ENCODE measurements at regions not wholly inside any gene's neighbourhood (a gene's known extent, or its start where the extent isn't known, plus 50 kb on each side); places are given as distances from the start of the nearest gene placed in this dataset.
"Not testable (repeated sequence)": the region's sequence is repeated elsewhere in the genome, so short reads cannot be mapped to it uniquely, and the experiment has no call there.

DNA sequence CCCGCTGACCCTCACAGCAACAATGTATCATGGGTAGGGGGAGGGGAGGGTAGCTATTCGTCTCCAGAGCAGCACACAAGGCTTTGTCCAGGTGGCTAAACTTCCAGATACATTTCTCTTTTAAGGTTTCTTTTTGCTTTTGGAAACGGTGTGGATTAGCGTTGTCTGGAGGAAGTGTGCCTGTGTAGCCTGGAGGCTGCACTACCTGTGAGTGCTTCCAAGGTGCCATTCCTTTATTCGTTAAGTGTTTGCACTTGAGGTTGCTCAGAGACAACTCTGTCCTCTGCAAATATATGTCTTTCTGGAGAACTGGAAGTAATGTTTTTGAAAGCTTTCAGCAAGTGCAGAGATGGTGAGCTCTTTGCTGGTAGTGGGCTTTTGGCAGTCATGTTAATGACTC, 53.1 kb downstream of the HSFY1 start:
- H3K27ac Mint-ChIP-seq; H3K36me3 Mint-ChIP-seq; ATAC-seq; DNase-seq (ENCODE audit: low spot score in 2 of 2); H3K4me1 Mint-ChIP-seq; H3K9me3 Mint-ChIP-seq; H3K4me3 Mint-ChIP-seq: not testable (repeated sequence)

DNA sequence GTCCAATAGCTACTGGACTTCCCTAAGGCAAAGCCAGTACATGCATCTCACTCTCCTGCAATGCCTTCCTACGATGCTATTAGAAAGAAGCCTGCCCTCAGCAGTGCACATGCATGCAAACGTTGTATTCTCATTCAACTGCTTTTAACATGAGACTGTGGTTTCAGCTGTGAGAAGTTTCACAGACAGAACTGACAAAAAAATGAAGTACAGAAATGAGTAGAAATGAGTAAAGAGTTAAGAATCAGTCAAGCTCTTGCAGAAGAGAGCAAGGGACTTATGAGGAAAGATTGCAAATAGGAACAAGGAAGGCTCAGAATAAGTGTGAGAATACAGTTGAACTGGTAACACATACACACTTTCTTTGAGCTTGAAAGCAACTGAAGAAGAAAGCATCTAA, 54.8 kb downstream of the HSFY1 start:
- ATAC-seq = peak; percentile 55
- H3K27ac Mint-ChIP-seq; H3K4me3 Mint-ChIP-seq; H3K36me3 Mint-ChIP-seq; H3K9me3 Mint-ChIP-seq; H3K4me1 Mint-ChIP-seq; DNase-seq (ENCODE audit: low spot score in 2 of 2): not testable (repeated sequence)

DNA sequence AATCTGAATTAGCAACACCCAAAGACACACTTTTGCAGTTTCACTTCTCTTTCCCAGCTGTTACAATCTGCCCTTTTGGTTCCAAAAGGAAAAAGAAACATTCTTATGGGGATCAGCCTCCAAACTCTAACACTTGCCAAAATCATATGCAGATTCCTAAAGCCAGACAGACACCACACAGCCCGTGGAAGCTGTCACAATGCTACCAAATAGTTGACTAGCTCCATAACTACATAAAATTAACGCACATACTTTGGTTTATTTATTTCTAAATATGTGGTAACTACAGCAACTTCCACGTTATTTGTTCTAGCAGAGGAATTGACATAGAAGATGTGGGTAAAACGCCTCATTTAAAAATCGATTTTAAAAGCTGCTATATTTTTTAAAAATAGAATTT, 59.7 kb downstream of the HSFY1 start:
- not testable (repeated sequence) for DNase-seq (ENCODE audit: low spot score in 2 of 2); H3K27ac Mint-ChIP-seq; H3K4me3 Mint-ChIP-seq; H3K4me1 Mint-ChIP-seq; ATAC-seq; H3K9me3 Mint-ChIP-seq; H3K36me3 Mint-ChIP-seq

DNA sequence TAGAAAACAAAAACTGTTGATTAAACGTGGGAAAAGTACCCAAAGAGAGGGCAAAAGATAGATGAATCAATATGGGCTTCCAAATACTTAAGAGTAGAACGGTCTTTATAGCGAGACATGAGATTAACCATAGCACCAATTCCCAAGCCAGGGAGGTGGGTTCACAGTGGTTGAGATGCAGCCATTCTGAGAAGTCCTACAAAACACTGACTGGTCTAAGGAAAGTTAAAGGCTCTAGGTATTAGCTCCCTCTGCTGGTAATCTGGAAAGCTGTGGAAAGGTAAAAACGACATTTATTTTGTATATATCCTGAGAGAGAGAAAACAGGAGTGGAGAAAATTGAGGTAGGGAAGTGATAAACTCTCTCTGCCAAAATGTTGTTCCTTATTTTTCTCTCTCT, 61.7 kb downstream of the HSFY1 start:
- H3K4me1 Mint-ChIP-seq; H3K36me3 Mint-ChIP-seq; ATAC-seq; H3K27ac Mint-ChIP-seq; DNase-seq (ENCODE audit: low spot score in 2 of 2); H3K4me3 Mint-ChIP-seq; H3K9me3 Mint-ChIP-seq: not testable (repeated sequence)

DNA sequence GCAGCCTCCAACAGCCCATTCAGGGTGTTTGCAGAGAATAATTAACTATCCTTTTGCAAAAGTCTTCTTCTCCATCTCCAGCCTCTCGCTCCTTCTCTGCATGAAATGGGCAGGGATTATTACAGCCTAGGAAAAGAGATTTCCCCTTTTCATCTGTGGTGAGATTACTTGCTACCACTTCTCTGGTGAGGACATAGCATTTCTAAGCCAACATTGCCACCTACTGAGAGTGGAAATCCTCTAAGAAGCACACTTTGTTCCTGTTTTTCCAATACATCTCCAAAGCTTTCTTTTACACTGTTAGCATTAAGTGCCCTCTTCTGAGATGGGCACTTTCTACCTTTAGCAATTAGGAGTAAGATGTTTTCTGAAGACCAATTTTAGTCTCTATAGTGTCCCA, 69.3 kb downstream of the HSFY1 start:
- DNase-seq (ENCODE audit: low spot score in 2 of 2); H3K9me3 Mint-ChIP-seq; H3K36me3 Mint-ChIP-seq; H3K4me1 Mint-ChIP-seq; H3K27ac Mint-ChIP-seq; ATAC-seq; H3K4me3 Mint-ChIP-seq: not testable (repeated sequence)

DNA sequence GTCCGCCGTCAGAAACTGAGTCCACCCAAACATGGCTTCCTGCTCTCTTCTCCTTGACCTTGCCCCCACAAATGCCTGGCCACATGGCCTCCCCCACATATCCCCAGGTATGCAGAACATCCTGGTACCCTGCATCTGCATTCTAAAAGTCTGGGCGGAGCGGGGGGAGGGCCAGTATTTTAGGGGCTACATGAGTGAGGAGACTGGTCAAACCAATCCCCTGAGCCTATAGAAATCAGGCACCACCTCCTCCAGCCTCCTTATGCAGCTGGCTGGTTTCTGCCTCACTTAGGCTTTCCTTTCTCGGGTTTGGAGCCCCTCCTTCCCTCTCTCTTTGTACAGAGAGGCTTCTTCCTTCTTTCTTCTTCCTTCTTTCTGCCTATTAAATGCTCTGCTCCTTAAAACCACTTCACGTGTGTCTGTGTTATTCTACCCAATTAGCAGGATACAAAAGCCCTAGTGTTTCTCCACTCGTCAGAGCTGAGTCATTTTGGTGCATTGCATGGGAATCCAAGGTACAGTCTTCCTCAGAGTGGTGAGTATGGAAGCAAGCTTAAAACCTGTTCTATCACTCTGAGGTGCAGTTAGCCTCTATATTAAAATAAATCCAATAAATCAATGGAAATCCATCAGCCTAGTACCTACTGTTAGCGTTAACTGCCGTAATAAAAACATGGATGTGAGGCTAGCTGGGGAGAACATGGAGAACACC, 83.4 kb downstream of the HSFY1 start:
- ATAC-seq; H3K27ac Mint-ChIP-seq; H3K36me3 Mint-ChIP-seq; H3K9me3 Mint-ChIP-seq; H3K4me1 Mint-ChIP-seq; DNase-seq (ENCODE audit: low spot score in 2 of 2); H3K4me3 Mint-ChIP-seq: not testable (repeated sequence)

DNA sequence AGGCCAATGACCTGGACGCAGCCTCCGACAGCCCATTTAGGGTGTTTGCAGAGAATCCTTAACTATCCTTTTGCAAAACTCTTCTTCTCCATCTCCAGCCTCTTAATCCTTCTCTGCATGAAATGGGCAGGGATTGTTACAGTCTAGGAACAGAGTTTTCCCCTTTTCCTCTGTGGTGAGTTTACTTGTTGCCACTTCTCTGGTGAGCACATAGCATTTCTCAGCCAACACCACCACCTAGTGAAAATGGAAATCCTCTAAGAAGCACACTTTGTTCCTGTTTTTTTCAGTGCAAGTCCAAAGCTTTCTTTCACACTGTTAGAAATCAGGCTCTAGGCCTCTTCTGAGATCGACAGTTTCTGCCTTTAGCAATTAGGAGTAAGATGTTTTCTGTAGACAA, 84.1 kb downstream of the HSFY1 start:
- H3K4me1 Mint-ChIP-seq; ATAC-seq; H3K4me3 Mint-ChIP-seq; H3K27ac Mint-ChIP-seq; H3K9me3 Mint-ChIP-seq; DNase-seq (ENCODE audit: low spot score in 2 of 2); H3K36me3 Mint-ChIP-seq: not testable (repeated sequence)

DNA sequence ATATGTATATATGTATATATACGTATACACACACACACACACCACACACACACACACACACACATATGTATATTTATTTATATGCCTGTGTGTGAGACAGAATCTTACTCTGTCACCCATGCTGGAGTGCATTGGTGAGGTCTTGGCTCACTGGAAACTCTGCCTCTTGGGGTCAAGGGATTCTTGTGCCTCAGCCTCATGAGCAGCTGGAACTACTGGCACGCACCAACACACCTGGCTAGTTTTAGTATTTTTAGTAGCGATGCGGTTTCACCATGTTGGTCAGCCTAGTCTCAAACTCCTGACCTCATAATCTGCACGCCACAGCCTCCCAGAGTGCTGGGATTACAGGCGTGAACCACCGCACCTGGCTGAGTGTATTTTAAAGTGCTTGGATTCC, 85.1 kb downstream of the HSFY1 start:
- H3K4me1 Mint-ChIP-seq; H3K27ac Mint-ChIP-seq; H3K4me3 Mint-ChIP-seq; H3K36me3 Mint-ChIP-seq; ATAC-seq; H3K9me3 Mint-ChIP-seq; DNase-seq (ENCODE audit: low spot score in 2 of 2): not testable (repeated sequence)

DNA sequence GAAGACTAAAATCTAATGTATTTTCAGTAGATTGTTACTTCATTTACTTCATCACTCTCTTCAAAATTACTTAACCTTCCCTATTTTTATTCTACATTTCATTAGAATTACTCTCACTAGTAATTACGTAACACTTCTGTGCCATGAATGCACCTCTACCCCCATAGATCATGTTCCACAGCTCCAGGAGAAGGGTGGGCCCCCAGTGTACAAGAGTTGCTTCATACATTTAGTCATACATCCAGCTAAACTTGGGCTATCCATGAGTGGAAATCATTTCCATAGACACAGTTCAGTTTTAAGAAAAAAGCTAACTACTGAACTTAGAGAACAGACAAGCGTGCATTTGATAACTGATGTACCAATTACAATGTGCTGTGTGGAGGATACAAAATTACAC, 104.2 kb downstream of the HSFY1 start:
- no peak overlapping the region for H3K4me3 Mint-ChIP-seq
- no peak overlapping the region for H3K27ac Mint-ChIP-seq
- H3K4me1 Mint-ChIP-seq = no peaks in the 10 kb centered on the region
- no peak for DNase-seq (ENCODE audit: low spot score in 2 of 2)
- no peaks in the 10 kb centered on the region for H3K36me3 Mint-ChIP-seq
- no peaks in the 10 kb centered on the region for H3K9me3 Mint-ChIP-seq
- ATAC-seq = no peak

DNA sequence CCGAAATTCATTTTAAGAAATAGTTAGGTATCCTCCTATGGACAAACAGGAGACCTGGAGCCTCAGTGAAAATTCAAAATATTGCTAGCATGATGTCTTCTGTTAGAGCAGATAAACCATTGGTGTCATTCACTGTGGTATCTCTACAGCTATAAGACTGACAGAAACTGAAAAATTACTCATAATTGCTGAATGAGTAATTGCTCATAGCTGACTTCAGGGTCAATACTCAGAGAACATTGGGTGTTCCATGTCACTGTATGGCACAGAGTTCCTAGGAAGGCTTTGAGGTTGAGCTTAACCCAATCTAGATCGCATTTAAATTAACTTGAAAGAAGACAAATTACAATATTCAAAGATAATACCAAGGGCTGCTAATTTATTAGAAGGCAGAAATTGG, 109.0 kb downstream of the HSFY2 start:
- H3K4me1 Mint-ChIP-seq = no peaks in the 10 kb centered on the region
- H3K4me3 Mint-ChIP-seq = no peak overlapping the region
- H3K9me3 Mint-ChIP-seq = no peaks in the 10 kb centered on the region
- ATAC-seq (peak; percentile 87), DNase-seq (ENCODE audit: low spot score in 2 of 2) (no peak)
- H3K36me3 Mint-ChIP-seq = no peaks in the 10 kb centered on the region
- no peak overlapping the region for H3K27ac Mint-ChIP-seq

DNA sequence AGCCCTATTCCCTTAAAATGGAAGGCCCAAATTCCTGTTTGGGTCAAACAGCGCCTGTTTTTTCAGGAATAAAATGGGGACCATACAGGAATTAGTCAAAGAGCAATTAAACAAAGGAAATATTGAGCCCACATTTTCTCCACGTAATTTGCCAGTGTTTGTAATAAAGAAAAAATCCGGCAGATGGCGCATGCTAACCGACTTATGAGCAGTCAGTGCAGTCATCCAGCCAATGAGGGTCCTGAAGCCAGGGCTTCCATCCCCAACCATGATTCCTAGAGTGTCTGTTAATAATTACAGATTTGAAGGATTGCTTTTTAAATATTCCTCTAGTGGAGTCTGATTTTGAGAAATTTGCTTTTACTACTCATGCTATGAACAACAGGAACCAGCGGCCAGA, 103.7 kb downstream of the HSFY2 start:
- ATAC-seq = no peak
- Mint-ChIP-seq H3K4me1 (no peaks in the 10 kb centered on the region), H3K4me3 (no peak overlapping the region), H3K9me3 (no peaks in the 10 kb centered on the region), H3K36me3 (no peaks in the 10 kb centered on the region), H3K27ac (no peak overlapping the region)
- no peak for DNase-seq (ENCODE audit: low spot score in 2 of 2)

DNA sequence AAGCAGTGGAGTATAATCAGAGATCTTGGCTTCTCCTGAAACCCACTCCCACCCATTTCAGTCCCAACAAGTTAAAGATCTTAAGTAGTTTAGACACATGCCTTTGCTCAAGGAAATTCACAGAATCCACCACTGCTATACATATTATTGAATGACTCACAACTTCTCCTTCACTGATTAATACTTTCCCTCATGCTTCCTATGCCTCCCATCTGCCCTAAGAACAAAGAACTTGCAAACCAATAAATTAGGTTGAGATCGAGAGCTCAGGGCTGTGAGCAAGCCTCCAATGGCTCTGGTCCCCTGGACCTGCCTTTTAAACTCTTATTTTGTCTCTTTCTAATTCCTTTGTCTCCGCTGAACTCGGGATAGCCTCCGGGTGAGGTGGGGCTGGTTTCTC, 101.6 kb downstream of the HSFY2 start:
- Mint-ChIP-seq H3K4me3 (no peak overlapping the region), H3K36me3 (no peaks in the 10 kb centered on the region), H3K9me3 (no peaks in the 10 kb centered on the region), H3K27ac (no peak overlapping the region), H3K4me1 (no peaks in the 10 kb centered on the region)
- ATAC-seq (no peak), DNase-seq (ENCODE audit: low spot score in 2 of 2) (no peak)

DNA sequence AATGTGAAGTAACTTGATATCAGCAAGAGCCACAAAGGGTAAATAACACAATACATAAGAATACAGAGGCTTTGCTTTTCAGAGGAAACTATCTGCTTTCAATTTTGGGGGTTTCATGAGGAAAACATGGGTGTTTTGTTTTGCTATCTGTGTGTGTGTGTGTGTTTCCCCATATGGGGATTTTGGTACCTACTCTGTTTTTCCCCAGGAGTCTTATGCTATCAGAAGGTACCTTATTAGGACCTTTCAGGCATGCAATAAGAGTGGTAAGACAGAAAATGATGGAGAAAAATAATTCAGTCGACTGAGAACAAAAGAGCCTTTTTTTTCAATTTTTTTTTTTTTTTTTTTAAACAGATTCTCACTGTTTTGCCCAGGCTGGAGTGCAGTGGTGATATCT, 87.5 kb downstream of the HSFY2 start:
- H3K9me3 Mint-ChIP-seq; ATAC-seq; H3K36me3 Mint-ChIP-seq; H3K27ac Mint-ChIP-seq; H3K4me1 Mint-ChIP-seq; DNase-seq (ENCODE audit: low spot score in 2 of 2); H3K4me3 Mint-ChIP-seq: not testable (repeated sequence)

DNA sequence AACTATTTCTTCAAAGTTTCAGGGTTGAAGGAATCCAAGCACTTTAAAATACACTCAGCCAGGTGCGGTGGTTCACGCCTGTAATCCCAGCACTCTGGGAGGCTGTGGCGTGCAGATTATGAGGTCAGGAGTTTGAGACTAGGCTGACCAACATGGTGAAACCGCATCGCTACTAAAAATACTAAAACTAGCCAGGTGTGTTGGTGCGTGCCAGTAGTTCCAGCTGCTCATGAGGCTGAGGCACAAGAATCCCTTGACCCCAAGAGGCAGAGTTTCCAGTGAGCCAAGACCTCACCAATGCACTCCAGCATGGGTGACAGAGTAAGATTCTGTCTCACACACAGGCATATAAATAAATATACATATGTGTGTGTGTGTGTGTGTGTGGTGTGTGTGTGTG, 85.2 kb downstream of the HSFY2 start:
- not testable (repeated sequence) for H3K36me3 Mint-ChIP-seq; H3K27ac Mint-ChIP-seq; H3K4me1 Mint-ChIP-seq; H3K4me3 Mint-ChIP-seq; H3K9me3 Mint-ChIP-seq; ATAC-seq; DNase-seq (ENCODE audit: low spot score in 2 of 2)

DNA sequence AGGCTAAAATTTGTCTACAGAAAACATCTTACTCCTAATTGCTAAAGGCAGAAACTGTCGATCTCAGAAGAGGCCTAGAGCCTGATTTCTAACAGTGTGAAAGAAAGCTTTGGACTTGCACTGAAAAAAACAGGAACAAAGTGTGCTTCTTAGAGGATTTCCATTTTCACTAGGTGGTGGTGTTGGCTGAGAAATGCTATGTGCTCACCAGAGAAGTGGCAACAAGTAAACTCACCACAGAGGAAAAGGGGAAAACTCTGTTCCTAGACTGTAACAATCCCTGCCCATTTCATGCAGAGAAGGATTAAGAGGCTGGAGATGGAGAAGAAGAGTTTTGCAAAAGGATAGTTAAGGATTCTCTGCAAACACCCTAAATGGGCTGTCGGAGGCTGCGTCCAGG, 84.1 kb downstream of the HSFY2 start:
- H3K4me1 Mint-ChIP-seq; H3K4me3 Mint-ChIP-seq; H3K36me3 Mint-ChIP-seq; ATAC-seq; H3K27ac Mint-ChIP-seq; DNase-seq (ENCODE audit: low spot score in 2 of 2); H3K9me3 Mint-ChIP-seq: not testable (repeated sequence)

DNA sequence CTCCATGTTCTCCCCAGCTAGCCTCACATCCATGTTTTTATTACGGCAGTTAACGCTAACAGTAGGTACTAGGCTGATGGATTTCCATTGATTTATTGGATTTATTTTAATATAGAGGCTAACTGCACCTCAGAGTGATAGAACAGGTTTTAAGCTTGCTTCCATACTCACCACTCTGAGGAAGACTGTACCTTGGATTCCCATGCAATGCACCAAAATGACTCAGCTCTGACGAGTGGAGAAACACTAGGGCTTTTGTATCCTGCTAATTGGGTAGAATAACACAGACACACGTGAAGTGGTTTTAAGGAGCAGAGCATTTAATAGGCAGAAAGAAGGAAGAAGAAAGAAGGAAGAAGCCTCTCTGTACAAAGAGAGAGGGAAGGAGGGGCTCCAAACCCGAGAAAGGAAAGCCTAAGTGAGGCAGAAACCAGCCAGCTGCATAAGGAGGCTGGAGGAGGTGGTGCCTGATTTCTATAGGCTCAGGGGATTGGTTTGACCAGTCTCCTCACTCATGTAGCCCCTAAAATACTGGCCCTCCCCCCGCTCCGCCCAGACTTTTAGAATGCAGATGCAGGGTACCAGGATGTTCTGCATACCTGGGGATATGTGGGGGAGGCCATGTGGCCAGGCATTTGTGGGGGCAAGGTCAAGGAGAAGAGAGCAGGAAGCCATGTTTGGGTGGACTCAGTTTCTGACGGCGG, 83.5 kb downstream of the HSFY2 start:
- H3K9me3 Mint-ChIP-seq; DNase-seq (ENCODE audit: low spot score in 2 of 2); H3K4me1 Mint-ChIP-seq; H3K27ac Mint-ChIP-seq; H3K36me3 Mint-ChIP-seq; ATAC-seq; H3K4me3 Mint-ChIP-seq: not testable (repeated sequence)
